A673 (cell line): ENCODE measurements at regions not wholly inside any gene's neighbourhood (a gene's known extent, or its start where the extent isn't known, plus 50 kb on each side); places are given as distances from the start of the nearest gene placed in this dataset.
A peak's percentile ranks its signal among the peaks of the same experiment; 100 is the strongest.

Experiments
- BruUV-seq: library from RNA; stranded (reverse); fragments of 400-500 nt; replicated peaks from 2 replicates; lab custom pipeline; 2021; lab: Mats Ljungman, UMichigan
- CTCF ChIA-PET: fragments of 300-600 bp; sonication (Branson Sonifier 250); formaldehyde crosslinking; loops from one replicate; lab custom pipeline; 2022; ENCODE audit warnings: antibody characterized with exemption; lab: Charles Lee
- POLR2A ChIA-PET: fragments of 300-600 bp; sonication (Branson Sonifier 250); formaldehyde crosslinking; loops from one replicate; lab custom pipeline; 2022; ENCODE audit warnings: antibody characterized with exemption; ENCODE audit not compliant: low non-redundant PET; lab: Charles Lee
- DNase-seq: peaks from one replicate; pipeline ENCODE4 v3.0.0-alpha.2; 2015; ENCODE audit warnings: low spot score
- H3K27ac ChIP-seq: fragments of 200-600 bp; sonication (generic); 2 replicates; pipeline ENCODE4 v1.5.1; 2016; ENCODE audit warnings: mixed run types, low read depth, mild to moderate bottlenecking, mixed read lengths, antibody characterized with exemption, low read length; ENCODE audit not compliant: poor library complexity, severe bottlenecking
- H3K27me3 ChIP-seq: fragments of 200-600 bp; sonication (generic); replicated peaks from 2 replicates; pipeline ENCODE4 v1.6.1; 2017; ENCODE audit warnings: mixed run types, low read depth, mild to moderate bottlenecking, mixed read lengths, antibody characterized with exemption, low read length; ENCODE audit not compliant: insufficient read depth, poor library complexity
- H3K36me3 ChIP-seq: fragments of 200-600 bp; sonication (generic); 2 replicates; pipeline ENCODE4 v1.6.1; 2016; ENCODE audit warnings: mixed run types, mild to moderate bottlenecking, mixed read lengths, antibody characterized with exemption, low read length; ENCODE audit not compliant: insufficient read depth, poor library complexity, severe bottlenecking
- H3K4me1 ChIP-seq: fragments of 200-600 bp; sonication (generic); 2 replicates; pipeline ENCODE4 v1.6.1; 2017; ENCODE audit warnings: mixed run types, mild to moderate bottlenecking, mixed read lengths, antibody characterized with exemption, low read length; ENCODE audit not compliant: insufficient read depth, poor library complexity, severe bottlenecking
- H3K4me3 ChIP-seq: fragments of 200-600 bp; sonication (generic); 2 replicates; pipeline ENCODE4 v1.5.1; 2016; ENCODE audit warnings: low read depth, mixed run types, mild to moderate bottlenecking, mixed read lengths, low read length; ENCODE audit not compliant: poor library complexity, severe bottlenecking
- H3K9me3 ChIP-seq: fragments of 200-600 bp; sonication (generic); 2 replicates; pipeline ENCODE4 v1.6.1; 2016; ENCODE audit warnings: mixed run types, low read depth, mild to moderate bottlenecking, mixed read lengths, antibody characterized with exemption, low read length; ENCODE audit not compliant: poor library complexity, severe bottlenecking
- EZH2 ChIP-seq: fragments of 200-600 bp; sonication (generic); IDR thresholded peaks from 2 replicates; pipeline ENCODE4 v1.6.1; 2017; ENCODE audit warnings: borderline replicate concordance, low read depth, mild to moderate bottlenecking, mixed read lengths, antibody characterized with exemption, low read length; ENCODE audit not compliant: poor library complexity, severe bottlenecking
- intact Hi-C: fragments of 100-400 bp; cut with micrococcal nuclease; formaldehyde crosslinking; loops from one replicate; pipeline ENCODE4 v1.10.0; 2022; ENCODE audit not compliant: unreplicated experiment
- TF ChIP-seq, protein P1 (sequence below): fragments of 300-800, 200-600 bp; sonication (generic); conservative IDR thresholded peaks from 2 replicates; pipeline ENCODE4 v1.5.1; 2017; ENCODE audit warnings: low read depth, mild to moderate bottlenecking, antibody characterized with exemption, low read length, moderate library complexity, mixed read lengths

DNA sequence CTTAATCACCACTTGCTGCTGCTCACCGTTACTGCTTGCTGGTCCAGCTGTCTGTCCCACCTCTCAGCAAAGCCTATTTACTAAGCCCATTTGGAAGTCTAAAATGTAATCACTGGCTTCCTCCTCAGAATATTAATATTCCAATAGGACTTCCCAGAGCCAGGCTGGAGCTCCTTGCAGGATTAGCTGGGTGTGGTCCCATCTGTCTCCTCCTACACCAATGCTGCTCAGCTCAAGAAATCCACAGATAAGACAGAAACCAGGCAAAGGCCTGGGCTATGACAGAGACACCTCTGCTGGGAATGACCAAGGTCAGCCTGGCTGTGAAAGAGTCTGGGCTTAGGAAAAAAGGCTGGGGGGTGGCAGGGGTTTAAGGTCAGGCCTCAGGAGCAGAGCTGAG lies 317.8 kb downstream of the BUD13 start:
- Histone ChIP-seq H3K27ac (no peak overlapping the region), H3K4me3 (no peak overlapping the region), H3K36me3 (no peaks in the 10 kb centered on the region), H3K9me3 (no peaks in the 10 kb centered on the region), H3K27me3 (no peaks in the 10 kb centered on the region), H3K4me1 (no peaks in the 10 kb centered on the region)
- no TSS peak for BruUV-seq
- ChIA-PET POLR2A (interaction anchor here (0.7 kb wide), 1 partner anchor 51 kb away, joined by 5 read pairs; no protein-coding TSS in a partner anchor), CTCF (interaction anchor here (0.8 kb wide), 1 partner anchor 186 kb away, joined by 5 read pairs; no protein-coding TSS in a partner anchor)
- TF ChIP-seq, protein P1, sequence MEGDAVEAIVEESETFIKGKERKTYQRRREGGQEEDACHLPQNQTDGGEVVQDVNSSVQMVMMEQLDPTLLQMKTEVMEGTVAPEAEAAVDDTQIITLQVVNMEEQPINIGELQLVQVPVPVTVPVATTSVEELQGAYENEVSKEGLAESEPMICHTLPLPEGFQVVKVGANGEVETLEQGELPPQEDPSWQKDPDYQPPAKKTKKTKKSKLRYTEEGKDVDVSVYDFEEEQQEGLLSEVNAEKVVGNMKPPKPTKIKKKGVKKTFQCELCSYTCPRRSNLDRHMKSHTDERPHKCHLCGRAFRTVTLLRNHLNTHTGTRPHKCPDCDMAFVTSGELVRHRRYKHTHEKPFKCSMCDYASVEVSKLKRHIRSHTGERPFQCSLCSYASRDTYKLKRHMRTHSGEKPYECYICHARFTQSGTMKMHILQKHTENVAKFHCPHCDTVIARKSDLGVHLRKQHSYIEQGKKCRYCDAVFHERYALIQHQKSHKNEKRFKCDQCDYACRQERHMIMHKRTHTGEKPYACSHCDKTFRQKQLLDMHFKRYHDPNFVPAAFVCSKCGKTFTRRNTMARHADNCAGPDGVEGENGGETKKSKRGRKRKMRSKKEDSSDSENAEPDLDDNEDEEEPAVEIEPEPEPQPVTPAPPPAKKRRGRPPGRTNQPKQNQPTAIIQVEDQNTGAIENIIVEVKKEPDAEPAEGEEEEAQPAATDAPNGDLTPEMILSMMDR = no peak
- TF ChIP-seq EZH2 = no peak
- DNase-seq = no peak
- intact Hi-C loops = loop anchor here (1.0 kb wide), 2 partner anchors 186 to 236 kb away; no protein-coding TSS in a partner anchor

DNA sequence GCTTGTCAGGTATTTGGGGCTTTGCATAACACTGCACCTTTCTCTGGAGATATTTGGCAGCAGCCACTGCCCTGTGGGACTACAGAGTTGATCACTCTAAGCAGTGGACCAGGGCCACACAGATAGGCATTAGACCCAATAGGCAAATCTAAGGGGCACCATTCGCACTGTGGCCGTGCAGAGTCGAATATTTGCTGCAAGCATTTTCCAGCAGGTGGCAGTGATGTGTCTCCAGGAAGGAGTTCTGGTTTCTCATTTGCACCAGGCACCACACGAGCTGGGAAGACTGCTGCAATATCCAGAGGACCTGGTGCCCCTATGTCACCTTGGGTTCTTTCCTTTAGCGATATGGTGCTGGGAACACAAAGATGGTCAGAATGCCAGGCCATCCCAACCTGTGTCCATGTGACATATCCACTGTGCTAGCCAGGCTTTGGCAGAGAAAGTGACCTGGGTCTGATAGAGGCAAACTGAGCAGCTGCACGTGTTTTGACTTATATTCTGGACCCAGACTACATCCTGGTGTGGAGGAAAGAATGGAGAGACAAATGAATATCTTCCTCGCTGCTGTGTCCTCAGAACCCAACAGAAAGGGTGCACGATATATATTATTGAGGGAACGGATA lies 318.7 kb downstream of the BUD13 start:
- DNase-seq = peak; percentile 70
- Histone ChIP-seq H3K4me3 (no peak overlapping the region), H3K27ac (no peak overlapping the region), H3K36me3 (no peaks in the 10 kb centered on the region), H3K4me1 (no peaks in the 10 kb centered on the region), H3K27me3 (no peaks in the 10 kb centered on the region), H3K9me3 (no peaks in the 10 kb centered on the region)
- TF ChIP-seq EZH2 = no peak
- TF ChIP-seq, protein P1 = peak; percentile 74
- BruUV-seq = no TSS peak
- ChIA-PET POLR2A (no interaction called here), CTCF (interaction anchor here (0.8 to 1.0 kb wide), 2 partner anchors 45 to 187 kb away, joined by 3 to 5 read pairs; no protein-coding TSS in a partner anchor)
- intact Hi-C loops = loop anchor here (1.0 kb wide), 2 partner anchors 187 to 237 kb away; no protein-coding TSS in a partner anchor

DNA sequence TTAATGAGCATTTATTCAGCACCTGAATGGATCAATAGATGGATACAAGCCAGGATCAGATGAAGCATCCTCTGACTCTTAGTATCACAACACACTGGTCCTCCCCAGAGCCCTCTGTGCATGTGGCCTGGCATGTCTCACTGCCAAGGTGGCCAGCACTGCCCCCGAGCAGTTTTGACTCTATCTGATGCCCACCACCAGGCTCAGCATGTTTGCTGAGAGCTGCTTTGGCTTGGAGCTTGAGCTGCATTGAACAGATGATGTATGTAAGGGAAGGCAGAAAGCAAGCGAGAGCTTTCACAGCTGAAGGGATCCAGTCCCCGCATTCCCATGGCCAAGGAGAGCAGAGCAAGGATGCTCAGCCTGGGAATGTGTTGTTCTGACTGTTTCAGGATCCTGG lies 320.3 kb downstream of the BUD13 start:
- POLR2A ChIA-PET = no interaction called here
- no peaks in the 10 kb centered on the region for H3K9me3 ChIP-seq
- intact Hi-C loops = no loop called here
- no peak overlapping the region for H3K4me3 ChIP-seq
- TF ChIP-seq, protein P1 = no peak
- no peak for TF ChIP-seq EZH2
- no peak for DNase-seq
- CTCF ChIA-PET = no interaction called here
- H3K27ac ChIP-seq = no peak overlapping the region
- no TSS peak for BruUV-seq
- H3K27me3 ChIP-seq = no peaks in the 10 kb centered on the region
- H3K4me1 ChIP-seq = no peaks in the 10 kb centered on the region
- no peaks in the 10 kb centered on the region for H3K36me3 ChIP-seq
